Upper lobe of right lung (tissue), 1 donor: ENCODE measurements at regions not wholly inside any gene's neighbourhood (a gene's known extent, or its start where the extent isn't known, plus 50 kb on each side); places are given as distances from the start of the nearest gene placed in this dataset.

ENCODE experiments used
- ATAC-seq: fragments of 200-7000 bp; cut with Tn5 transposase; one replicate; pipeline ENCODE4 v1.9.1; 2020; ENCODE audit warnings: mild to moderate bottlenecking, moderate library complexity
- DNase-seq: peaks from one replicate; pipeline ENCODE4 v3.0.0-alpha.2; 2020
- H3K27ac ChIP-seq: fragments of 200-600 bp; one replicate; pipeline ENCODE4 v1.8.0; 2022
- H3K27me3 ChIP-seq: fragments of 200-600 bp; one replicate; pipeline ENCODE4 v1.8.0; 2022; ENCODE audit warnings: mild to moderate bottlenecking
- H3K36me3 ChIP-seq: fragments of 200-600 bp; one replicate; pipeline ENCODE4 v1.8.0; 2022
- H3K4me1 ChIP-seq: fragments of 200-600 bp; one replicate; pipeline ENCODE4 v1.8.0; 2022
- H3K4me3 ChIP-seq: fragments of 200-600 bp; one replicate; pipeline ENCODE4 v1.8.0; 2022; ENCODE audit warnings: mild to moderate bottlenecking
- H3K9me3 ChIP-seq: fragments of 200-600 bp; one replicate; pipeline ENCODE4 v1.8.0; 2022
- CTCF ChIP-seq: fragments of 200-600 bp; IDR thresholded peaks from one replicate; pipeline ENCODE4 v1.8.0; 2022; ENCODE audit warnings: antibody characterized with exemption
- intact Hi-C: fragments of 100-400 bp; cut with DNase I; formaldehyde crosslinking; loops from one replicate; pipeline ENCODE4 v1.11.0; 2022
- donor health status: DM: no; HTN: yes; CAD: no; lungs with severe emphysema.

- Histone ChIP-seq H3K4me1 (no peaks in the 10 kb centered on the region), H3K36me3 (no peaks in the 10 kb centered on the region), H3K27ac (no peak overlapping the region), H3K4me3 (no peak overlapping the region), H3K27me3 (no peaks in the 10 kb centered on the region), H3K9me3 (no peaks in the 10 kb centered on the region)
- intact Hi-C loops = no loop called here
- no peak for TF ChIP-seq CTCF
- DNase-seq = no peak
- no peak for ATAC-seq
These were observed 111.5 kb downstream of the TTC32 start for GRCh38 chr2:19790291-19790690.

- H3K4me1 ChIP-seq = no peaks in the 10 kb centered on the region
- ATAC-seq (no peak), DNase-seq (no peak)
- H3K9me3 ChIP-seq = no peaks in the 10 kb centered on the region
- intact Hi-C loops = no loop called here
- TF ChIP-seq CTCF = no peak
- H3K36me3 ChIP-seq = no peaks in the 10 kb centered on the region
- no peaks in the 10 kb centered on the region for H3K27me3 ChIP-seq
- H3K4me3 ChIP-seq = no peak overlapping the region
- no peak overlapping the region for H3K27ac ChIP-seq
These were observed 114.6 kb downstream of the TTC32 start for GRCh38 chr2:19787134-19787533.

- Histone ChIP-seq H3K4me3 (no peak overlapping the region), H3K36me3 (no peaks in the 10 kb centered on the region), H3K27me3 (no peaks in the 10 kb centered on the region), H3K4me1 (no peaks in the 10 kb centered on the region), H3K9me3 (no peaks in the 10 kb centered on the region), H3K27ac (no peak overlapping the region)
- no peak for DNase-seq
- no peak for TF ChIP-seq CTCF
- intact Hi-C loops = no loop called here
- ATAC-seq = peak; percentile 32
These were observed 115.2 kb downstream of the TTC32 start for GRCh38 chr2:19786408-19787058.

- Histone ChIP-seq H3K27me3 (no peaks in the 10 kb centered on the region), H3K4me3 (no peak overlapping the region), H3K36me3 (no peaks in the 10 kb centered on the region), H3K9me3 (no peaks in the 10 kb centered on the region), H3K27ac (no peak overlapping the region), H3K4me1 (no peaks in the 10 kb centered on the region)
- DNase-seq = no peak
- ATAC-seq = no peak
- intact Hi-C loops = no loop called here
- TF ChIP-seq CTCF = no peak
These were observed 115.9 kb downstream of the TTC32 start for GRCh38 chr2:19785867-19786266.

- Histone ChIP-seq H3K4me3 (no peak overlapping the region), H3K27ac (no peak overlapping the region), H3K27me3 (no peaks in the 10 kb centered on the region), H3K36me3 (no peaks in the 10 kb centered on the region), H3K9me3 (no peaks in the 10 kb centered on the region), H3K4me1 (no peaks in the 10 kb centered on the region)
- no peak for TF ChIP-seq CTCF
- no peak for ATAC-seq
- DNase-seq = no peak
- intact Hi-C loops = no loop called here
These were observed 116.3 kb downstream of the TTC32 start for GRCh38 chr2:19785447-19785846.

- no peak for TF ChIP-seq CTCF
- intact Hi-C loops = no loop called here
- ATAC-seq = no peak
These were observed 117.3 kb downstream of the TTC32 start for GRCh38 chr2:19784456-19784855.

More at GRCh38 chr2:19784456-19784855, 117.3 kb downstream of the TTC32 start:
- H3K36me3 ChIP-seq = no peaks in the 10 kb centered on the region
- no peaks in the 10 kb centered on the region for H3K27me3 ChIP-seq
- no peaks in the 10 kb centered on the region for H3K4me1 ChIP-seq
- H3K27ac ChIP-seq = no peak overlapping the region
- H3K4me3 ChIP-seq = no peak overlapping the region
- DNase-seq = no peak
- H3K9me3 ChIP-seq = no peaks in the 10 kb centered on the region
